ENCODE measurements at regions not wholly inside any gene's neighbourhood (a gene's known extent, or its start where the extent isn't known, plus 50 kb on each side); places are given as distances from the start of the nearest gene placed in this dataset.
"Not testable (repeated sequence)": the region's sequence is repeated elsewhere in the genome, so short reads cannot be mapped to it uniquely, and the experiment has no call there.

DNA sequence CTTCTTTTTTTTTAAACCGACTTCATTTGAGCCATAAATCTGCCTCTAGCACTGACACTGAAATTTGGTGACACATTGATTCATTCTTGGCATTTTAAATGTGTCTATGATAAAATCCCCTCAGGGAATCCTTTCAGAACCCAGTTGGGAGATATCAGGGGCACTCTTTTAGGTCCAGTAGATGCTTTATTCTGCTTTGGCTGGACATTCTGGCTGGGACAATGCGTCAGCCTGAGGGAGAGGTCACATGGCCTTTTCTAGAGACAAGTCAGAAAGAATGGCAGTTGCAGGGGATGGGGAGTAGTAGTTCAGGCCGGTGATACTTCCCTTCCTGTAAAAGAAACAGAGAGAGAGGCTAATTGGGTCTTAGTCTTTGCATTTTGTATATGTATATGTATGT is 63.1 kb downstream of the TRIM43 start:
- not testable (repeated sequence) for DNase-seq

DNA sequence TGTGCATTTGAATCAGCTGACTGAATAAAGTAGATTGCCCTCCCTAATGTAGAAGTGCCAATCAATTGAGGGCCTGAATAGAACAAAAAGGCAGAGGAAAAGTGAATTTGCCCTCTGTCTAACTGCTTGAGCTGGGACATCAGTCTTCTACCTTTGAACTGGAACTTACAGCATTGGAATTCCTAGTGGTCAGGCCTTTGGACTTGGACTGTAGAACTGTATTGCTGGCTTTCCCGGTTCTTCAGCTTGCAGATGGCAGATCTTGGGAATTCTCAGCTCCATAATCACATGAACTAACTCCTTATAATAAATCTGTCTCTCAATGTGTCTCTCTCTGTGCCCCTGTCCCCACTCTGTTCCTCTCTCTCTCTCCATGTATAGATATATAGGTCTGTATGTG is 64.8 kb downstream of the TRIM43 start:
- DNase-seq, result not testable (repeated sequence)

DNA sequence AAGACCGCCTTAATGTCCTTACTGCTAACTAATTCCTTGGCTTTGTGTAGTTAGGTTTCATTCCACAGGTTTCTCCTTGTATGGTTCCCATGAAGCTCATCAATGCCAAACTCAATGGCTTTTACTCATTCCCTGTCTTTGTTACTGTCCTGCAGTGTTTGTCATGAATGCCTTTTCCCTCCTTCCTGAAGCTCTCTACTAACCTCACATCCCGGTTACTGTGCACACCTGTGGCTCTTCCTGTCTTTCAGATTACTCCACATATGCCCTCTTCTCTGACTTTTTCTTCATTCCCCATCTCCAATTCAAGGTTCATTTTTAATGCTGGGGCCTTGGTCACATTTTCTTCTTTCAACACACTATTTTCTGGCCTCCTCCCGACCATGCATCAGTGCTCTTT is 66.1 kb downstream of the TRIM43 start:
- not testable (repeated sequence) for DNase-seq

DNA sequence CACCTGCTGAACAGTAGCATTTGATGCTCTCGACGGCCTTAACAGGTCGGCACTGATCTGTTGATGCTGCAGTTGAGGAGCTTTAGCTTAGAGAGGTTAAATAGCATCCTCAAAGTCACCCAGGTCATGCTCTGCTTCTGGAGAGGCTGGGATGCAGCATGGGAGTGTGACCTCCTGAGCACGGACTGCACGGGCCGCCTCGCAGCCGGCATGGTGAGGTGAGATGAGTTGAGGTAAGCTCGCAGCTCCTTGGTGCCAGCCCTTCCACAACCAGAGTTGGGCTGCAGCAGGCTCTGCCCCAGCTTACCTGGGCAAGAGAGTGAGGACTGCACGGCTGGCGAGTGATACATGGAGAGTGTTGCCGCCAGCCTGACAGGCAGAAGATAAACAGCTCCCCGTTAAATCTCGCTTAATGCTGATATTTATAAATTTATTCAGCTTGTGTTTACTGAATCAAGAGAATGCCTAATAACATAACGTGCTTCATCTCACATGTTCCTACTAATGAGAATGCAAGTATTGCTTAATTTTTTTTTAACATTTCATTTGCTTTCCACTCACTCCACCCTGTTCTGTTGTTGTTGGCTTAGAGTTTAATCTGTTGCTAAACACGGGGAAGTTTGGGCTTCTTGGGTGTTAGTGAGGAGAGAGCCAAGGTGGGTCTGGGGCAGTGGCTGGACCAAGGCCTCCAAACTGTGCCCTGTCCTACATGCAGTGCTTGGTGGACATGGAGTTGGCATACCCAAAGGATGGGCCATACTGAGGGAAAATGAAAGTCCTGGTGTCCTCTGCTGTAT is 69.2 kb downstream of the TRIM43 start:
- not testable (repeated sequence) for DNase-seq

DNA sequence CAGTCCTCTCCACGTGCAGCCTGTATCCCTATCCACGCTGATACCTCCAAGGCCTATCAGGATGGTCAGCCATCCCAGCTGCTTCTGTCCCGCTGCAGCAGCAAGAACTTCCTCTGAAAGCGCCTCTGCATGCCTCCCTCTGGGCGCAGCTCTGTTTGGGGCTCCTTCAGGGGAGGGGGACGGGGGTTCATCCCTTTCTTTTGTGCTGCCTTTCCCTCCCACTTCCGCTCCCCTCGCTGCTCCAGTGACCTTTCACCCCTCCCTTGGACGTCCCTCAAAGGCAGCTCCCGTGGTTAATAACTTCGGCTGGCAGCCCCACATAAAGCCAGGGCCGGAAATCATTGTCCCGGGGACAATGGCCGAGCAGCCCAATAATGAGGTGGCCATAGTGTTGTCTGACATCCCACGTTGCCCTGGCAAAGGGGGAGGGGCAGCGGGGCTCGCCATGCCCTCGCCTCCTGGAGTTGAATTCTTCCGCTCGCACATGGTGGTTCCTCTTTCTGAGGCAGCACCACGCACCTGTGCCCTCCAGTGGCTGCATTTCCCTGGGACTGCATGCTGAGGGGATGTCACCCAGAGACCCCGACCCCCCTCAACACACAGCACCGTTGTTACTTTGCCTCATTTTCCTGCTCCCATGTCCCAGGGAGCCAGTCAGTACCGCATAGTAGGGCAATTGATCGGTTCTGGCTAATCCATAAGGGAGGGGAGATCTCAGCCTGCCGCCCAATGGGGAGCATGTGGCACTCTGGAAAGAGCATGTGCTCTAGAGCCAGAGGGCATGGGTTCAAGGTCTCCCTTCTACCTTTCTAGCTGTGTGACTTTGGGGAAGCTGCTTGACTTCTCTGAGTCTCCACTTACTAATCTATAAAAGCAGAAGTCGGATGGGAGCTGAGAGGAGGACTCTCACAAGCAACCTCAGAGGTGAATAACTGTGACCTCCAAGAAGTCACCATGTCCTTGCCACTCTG is 72.0 kb downstream of the TRIM43 start:
- not testable (repeated sequence) for DNase-seq

DNA sequence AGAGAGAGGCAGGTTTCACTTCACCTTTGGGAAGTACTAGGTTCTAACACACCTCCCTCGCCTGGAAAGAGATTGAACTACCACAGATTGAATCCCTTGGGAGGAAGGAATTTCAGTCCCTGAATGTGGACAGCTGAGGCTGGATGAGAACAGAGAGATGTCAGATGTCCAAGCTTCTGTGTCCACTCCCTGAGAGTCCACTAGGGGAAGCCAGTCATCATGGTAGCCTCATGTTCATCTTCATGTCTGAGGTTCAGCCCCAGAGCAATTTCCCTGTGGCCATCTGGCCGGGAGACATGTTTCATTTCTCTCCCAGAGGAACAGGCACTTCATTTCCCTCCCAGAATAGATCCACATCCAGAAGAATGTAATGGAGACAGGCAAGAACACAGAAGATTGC is 74.8 kb downstream of the TRIM43 start:
- not testable (repeated sequence) for DNase-seq

DNA sequence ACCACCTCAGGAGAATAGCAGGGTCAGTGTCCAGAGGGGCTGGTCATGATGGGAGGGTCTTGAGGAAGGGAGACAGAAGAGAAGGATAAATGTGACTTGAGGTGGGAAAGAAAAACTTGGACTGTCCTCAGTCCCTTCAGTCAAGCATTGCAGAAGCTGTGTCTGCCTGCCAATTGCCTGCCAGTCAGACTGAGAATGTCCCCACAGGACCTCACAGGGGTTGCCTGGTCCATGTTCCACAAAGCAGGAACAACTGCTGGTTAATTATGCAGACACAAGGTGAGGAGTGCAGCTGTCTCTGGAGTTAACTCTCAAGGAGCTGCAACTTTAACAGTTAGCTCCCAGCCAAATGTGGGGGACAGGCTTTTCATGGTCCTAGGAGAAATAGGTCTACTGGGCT is 75.7 kb downstream of the TRIM43 start:
- no peak for DNase-seq

DNA sequence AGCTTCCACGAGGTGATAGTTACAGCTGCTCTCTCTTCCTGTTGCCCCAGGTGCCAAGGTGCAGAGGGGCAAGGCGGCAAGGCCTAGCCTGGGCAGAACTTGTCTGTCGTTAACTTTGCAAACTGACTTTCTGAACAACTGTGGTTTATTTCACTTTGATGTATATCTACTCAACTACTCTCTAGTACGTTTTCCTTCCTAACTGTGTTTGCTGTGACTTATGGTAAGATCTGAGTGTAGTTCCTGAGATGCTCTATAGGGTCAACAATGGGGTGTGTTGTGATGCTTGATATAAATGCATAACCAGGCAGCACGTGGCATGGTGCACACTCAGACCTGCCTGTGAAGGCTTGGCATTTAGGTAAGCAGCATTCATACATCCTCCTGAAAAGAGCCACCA is 77.1 kb downstream of the TRIM43 start:
- DNase-seq, result not testable (repeated sequence)

DNA sequence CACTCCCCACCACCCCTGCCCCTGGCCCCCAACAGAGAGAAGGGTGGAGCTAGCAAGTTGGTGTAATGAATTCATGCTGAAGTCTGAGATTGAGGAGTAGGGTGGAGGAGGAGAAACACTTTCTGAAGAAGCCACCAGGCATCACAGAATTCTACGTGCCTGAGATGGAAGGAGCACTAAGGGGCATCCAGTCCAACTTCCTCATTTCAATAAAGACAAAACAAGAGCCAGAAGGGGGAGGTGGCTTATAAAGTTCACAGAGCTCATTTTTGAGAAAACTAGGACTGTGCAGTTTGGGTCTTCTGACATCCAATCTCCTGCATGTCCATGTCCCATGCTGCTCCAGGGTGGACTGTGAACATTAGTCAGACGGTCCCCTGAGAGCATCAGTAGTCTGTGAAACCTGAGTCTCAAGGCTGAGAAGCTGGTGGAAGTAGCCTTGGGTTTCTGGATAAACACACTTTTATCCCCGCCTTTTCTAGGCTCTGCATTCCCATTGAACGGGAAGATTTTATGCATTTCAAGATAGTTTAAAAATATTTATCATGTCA is 77.7 kb downstream of the TRIM43 start:
- no peak for DNase-seq

DNA sequence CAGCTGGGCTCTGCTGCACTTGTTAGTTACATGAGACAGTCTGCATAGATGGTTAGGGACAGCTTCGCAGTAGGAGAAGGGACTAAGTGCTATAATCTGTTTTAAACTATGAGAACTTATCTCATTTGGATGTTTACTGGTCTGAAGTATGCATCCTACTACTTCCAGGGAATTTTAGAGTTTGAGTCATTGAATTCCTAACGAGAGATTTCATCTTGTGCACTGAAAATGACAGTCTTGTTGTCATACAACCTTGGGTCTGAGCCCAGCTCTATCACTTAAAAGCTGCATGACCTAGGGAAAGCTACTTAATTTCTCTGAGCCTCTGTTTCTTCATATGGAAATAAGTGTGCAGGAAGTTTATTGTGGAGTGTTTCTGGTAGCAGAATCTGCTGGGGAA is 78.4 kb downstream of the TRIM43 start:
- DNase-seq, result no peak

DNA sequence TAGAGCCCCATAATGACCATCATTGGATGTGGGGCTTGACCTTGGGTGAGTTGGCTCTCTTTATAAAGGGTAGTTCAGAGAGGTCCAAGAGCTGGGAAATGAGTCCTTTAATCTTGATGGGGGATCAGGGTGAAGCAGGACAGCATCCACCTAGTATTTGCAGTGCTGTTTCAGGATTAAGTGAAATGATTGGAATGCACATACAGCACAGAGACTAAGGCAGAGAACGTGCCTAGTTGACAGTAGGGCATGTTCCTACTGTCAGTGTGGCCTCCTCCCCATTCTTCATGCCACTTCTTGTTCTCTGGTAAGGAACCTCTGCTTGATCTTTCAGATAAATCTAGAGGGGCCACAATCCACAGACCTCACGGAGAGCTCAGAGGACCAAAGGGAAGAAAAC is 78.9 kb downstream of the TRIM43 start:
- no peak for DNase-seq

DNA sequence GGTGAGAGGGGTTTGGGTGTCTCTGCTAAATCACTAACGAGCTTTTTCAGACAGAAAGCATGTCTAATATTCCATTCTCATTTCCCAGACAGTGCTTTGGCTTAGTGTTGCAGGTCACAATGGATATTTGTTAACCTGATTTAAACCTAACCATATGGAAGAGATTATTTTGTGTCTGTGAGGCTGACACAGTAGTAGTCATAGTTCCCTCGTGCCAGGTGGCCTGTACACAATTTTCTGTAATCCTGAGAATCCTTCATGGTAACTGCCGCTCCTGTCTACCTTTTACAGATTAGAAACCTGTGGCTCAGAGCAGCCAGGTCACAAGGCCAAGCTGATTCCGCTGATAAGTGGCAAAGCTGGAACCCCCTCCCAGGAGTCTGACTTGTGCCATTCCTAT is 79.4 kb downstream of the TRIM43 start:
- DNase-seq, result not testable (repeated sequence)

DNA sequence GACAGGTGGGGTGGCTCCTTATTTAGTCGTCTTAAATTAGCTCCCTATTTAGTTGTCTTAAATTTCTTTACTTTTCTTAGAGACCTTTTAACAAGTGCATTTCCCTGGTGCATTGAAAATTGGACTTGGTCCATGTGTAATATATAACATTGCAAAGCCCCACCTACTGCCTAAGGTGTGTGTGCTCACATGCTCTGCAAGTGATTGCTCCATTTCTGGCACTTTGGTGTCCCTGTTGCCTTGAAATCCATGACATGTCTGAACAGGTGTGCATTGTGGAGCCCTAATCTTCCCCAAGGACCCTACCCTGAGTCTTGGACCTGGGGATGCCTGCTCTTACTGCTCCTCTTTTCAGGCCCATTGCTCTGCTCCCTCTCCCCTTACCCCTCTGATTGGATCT is 80.2 kb downstream of the TRIM43 start:
- DNase-seq, result not testable (repeated sequence)

DNA sequence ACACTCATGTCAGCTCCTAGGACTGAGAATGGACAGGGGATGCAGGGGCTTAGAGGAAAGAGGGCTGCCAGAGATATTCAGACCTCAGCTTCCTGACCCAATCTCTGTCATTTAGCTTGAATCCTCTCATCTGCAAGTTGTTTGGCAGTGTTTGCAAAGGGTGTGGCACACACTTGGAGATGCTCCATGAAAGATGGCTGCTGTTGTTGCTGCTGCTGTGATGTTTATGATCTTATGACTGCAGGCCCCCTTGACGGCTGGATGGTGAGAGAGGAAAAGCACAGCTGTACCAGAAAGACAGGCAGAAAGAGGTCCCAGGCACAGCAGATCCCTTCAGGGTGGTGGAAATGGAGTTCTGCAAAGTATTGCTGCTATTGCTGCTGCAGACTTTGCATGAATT is 80.7 kb downstream of the TRIM43 start:
- not testable (repeated sequence) for DNase-seq

DNA sequence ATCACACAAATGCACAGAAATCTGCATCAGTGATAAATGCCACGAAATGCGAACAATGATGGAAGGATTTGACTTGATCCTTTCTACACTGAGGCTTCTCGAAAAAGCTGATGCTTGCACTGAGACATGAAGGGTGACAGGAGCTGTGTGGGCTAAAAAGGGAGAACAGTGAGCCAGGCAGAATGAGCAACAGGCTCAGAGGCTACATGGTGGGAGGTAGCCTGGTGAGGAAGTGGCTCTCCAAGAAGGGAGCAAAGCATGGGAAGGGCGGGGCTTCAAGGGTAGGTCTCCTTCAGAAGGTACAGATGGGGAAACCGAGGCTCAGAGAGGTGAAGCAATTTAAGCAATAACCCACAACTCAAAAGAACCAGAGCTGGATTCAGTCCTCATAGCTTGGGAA is 82.4 kb downstream of the TRIM43 start:
- no peak for DNase-seq

DNA sequence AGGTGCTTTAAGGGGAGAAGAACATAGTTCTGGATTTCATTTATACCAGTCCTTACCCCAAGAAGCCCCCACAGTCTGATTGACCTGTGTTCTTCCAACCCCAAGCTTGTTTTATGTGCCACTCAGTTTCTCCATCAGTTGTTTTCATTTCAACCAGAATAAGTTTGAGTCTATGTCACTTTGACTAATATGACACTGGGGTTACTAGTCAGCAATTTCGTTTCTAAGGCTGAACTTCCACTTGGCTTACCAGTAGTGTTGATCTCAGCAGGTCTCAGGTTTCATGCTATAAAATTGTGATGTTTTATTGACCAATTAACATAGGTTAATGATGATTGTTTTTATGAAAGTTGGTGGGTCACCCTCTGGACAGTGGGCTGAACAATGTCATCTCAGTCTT is 84.8 kb downstream of the TRIM43 start:
- not testable (repeated sequence) for DNase-seq

DNA sequence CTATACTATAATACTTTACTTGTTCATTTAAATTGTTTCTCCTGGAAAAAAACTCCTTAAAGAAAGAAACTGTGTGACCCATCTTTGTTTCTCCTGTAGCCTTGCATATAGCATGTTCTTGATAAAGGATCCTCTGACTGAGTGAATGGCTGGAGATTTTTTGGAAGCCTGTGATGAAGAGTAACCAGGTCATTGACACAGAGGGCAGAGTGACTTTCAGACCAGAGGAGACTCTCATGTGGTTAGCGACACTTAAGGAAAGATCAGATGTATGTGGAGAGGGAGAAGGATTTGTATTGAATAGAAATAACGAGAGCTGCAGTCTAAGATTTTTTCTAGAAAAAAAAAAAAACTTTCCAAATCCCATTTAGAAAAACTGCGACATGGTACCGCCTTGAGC is 85.5 kb downstream of the TRIM43 start:
- no peak for DNase-seq

DNA sequence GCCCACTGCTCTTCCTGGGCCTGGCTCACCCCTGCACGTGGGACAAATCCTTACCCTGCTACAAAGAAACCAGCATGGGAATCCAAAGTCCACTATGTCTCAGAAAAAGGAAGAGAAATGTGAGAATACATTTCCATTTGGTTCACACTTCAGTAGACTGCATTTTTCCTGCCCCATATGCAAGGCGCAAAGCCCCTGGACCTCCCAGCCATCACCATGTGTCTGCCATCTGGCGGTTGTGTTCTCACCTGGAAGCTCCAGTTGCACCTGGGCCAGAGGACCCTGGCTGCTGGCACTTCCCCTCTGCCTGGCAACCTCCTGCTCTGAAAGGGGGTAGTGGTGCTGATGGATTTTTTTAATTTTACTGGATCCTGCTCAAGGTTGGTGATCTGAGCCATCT is 86.0 kb downstream of the TRIM43 start:
- DNase-seq, result not testable (repeated sequence)

DNA sequence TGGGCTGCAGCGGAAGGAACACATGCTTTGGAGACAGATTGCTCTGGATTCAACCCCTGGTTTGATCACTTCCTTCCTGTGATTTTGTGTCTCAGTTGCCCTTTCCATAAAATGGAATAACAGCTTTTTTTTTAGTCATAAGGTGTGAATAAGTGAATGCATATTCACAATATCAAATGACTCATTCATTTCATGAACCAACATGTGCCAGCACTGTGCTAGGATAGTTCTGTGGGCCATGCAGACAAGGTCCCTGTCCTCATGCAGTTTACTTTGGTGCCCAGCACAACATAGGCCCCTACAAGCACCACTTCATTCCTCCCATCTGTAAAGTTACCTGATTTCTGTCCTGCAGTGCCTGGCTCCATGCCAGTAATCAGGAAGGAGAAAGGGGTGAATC is 89.4 kb downstream of the TRIM43 start:
- not testable (repeated sequence) for DNase-seq

DNA sequence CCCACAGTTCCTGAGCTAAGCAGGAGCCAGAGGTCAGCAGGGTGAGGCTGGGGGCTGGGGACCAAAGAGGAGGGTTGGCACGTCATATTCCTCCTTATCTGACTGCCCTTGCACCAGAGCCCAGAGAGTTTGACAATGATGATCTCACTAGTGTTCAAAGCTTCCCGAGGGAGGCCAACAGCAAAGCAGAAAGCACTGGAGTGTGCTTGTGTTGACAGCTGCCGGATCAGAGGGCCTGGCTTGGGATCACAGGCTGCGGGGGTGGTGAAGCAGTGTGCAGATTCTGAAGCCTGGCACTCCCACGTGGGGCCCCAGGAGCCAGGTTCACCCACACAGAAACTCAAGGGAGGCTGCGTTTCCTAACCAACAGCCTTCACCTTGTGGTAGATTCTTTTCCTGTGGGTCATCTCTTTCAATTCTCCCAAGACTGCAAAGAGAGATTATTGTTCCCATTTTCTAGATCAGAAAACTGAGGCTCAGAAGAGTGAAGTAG is 89.8 kb downstream of the TRIM43 start:
- DNase-seq, result not testable (repeated sequence)

DNA sequence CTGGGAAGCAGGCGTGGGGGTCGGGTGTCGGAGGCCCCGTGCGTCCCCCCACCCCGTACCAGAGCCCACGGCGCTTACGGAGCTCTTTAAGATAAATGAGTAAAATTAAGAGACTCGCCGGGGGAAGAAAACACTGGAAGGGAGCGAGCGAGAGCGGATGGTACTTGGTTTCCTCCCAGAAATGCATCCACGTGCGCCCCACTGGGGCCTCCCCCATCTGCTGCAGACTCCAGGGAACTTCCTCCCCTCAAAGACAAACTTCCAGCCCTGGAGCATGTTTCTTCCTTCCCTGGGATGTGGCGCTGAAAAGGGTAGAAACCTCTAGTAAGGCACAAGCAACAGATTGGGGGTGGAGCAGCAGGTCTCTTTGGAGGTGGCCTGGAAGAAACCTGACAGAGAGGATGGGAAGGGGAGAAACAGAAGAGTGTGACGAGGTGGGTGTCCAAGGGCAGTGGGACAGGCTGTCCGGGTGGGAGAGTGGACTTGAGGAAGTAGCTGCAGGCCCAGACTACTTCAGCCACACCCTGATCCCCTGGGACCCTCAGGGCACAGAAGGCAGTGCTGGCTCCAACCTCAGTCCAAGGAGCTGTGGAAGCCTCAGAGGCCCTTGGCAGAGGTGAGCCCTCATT is 91.2 kb downstream of the TRIM43 start:
- DNase-seq, result not testable (repeated sequence)

DNA sequence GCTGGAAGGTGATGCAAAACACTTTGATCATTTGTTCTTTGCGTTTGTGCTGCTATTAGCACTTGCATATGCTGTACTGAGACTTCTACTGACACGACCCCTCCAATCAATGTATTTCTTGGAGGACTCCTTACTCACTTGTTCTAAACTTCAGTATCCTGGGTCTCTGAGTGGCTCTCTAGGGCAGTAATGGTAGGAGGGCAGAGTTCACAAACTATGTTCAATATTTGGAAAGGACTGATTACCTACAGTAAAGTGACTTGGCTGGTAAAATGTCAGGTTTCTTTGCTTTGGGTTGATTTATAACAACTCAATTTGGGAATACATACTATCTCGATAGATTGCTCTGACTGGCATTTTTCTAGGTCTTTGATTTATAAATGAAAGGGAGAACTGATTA is 93.7 kb downstream of the TRIM43 start:
- DNase-seq, result no peak

All from activated CD4-positive, alpha-beta T cell treated with anti-CD3 and anti-CD28 coated beads for 48 hours (primary cell).